Breast epithelium (tissue), 3 donors: ENCODE measurements at regions not wholly inside any gene's neighbourhood (a gene's known extent, or its start where the extent isn't known, plus 50 kb on each side); places are given as distances from the start of the nearest gene placed in this dataset.

ENCODE experiments used
- CTCF ChIP-seq, 3 donors: fragments of 450-650 bp; IDR thresholded peaks; one replicate each; pipeline ENCODE4 v1.5.1; 2016 to 2017; ENCODE audit warnings: antibody characterized with exemption in 3 of 3, mild to moderate bottlenecking in 3 of 3, moderate library complexity in 3 of 3
- POLR2A ChIP-seq: fragments of 450-650 bp; IDR thresholded peaks from one replicate; pipeline ENCODE4 v1.6.1; 2016; ENCODE audit warnings: antibody characterized with exemption, mild to moderate bottlenecking, moderate library complexity
- POLR2AphosphoS5 ChIP-seq, 3 donors: sonication (generic); formaldehyde crosslinking; IDR thresholded peaks; one replicate each; pipeline ENCODE4 v1.6.1; 2017; ENCODE audit warnings: antibody characterized with exemption in 3 of 3

GRCh38 chr2:238527565-238527964 lies 100.8 kb downstream of the ASB1 start:
- TF ChIP-seq CTCF (IDR thresholded peaks at IDR 0.05), result no peak
- TF ChIP-seq POLR2A, result no peak
- TF ChIP-seq POLR2AphosphoS5 (IDR thresholded peaks at IDR 0.05), result no peak
